IPS-20b (cell line): ENCODE measurements at regions not wholly inside any gene's neighbourhood (a gene's known extent, or its start where the extent isn't known, plus 50 kb on each side); places are given as distances from the start of the nearest gene placed in this dataset.
"Not testable (repeated sequence)": the region's sequence is repeated elsewhere in the genome, so short reads cannot be mapped to it uniquely, and the experiment has no call there.

Experiments used
- H3K27ac ChIP-seq: one replicate; pipeline ENCODE4 v1.5.1; 2013; ENCODE audit warnings: low read length
- H3K27me3 ChIP-seq: 2 replicates; pipeline ENCODE4 v1.6.1; 2013; ENCODE audit warnings: mild to moderate bottlenecking, low read length, inconsistent platforms; ENCODE audit not compliant: insufficient read depth
- H3K36me3 ChIP-seq: 2 replicates; pipeline ENCODE4 v1.6.1; 2013; ENCODE audit warnings: low read depth, mild to moderate bottlenecking, inconsistent platforms, low read length, moderate library complexity; ENCODE audit not compliant: insufficient read depth
- H3K4me1 ChIP-seq: 2 replicates; pipeline ENCODE4 v1.6.1; 2013; ENCODE audit warnings: mild to moderate bottlenecking, control low read depth, inconsistent platforms, low read length, moderate library complexity; ENCODE audit not compliant: insufficient read depth
- H3K4me3 ChIP-seq: 2 replicates; pipeline ENCODE4 v1.5.1; 2013; ENCODE audit warnings: mild to moderate bottlenecking, low read length, inconsistent platforms
- H3K9ac ChIP-seq: 2 replicates; pipeline ENCODE4 v1.6.1; 2013; ENCODE audit warnings: low read depth, mild to moderate bottlenecking, inconsistent platforms, low read length, moderate library complexity
- H3K9me3 ChIP-seq: 2 replicates; pipeline ENCODE4 v1.6.1; 2013; ENCODE audit warnings: mild to moderate bottlenecking, low read depth, low read length, inconsistent platforms; ENCODE audit not compliant: insufficient read depth

DNA sequence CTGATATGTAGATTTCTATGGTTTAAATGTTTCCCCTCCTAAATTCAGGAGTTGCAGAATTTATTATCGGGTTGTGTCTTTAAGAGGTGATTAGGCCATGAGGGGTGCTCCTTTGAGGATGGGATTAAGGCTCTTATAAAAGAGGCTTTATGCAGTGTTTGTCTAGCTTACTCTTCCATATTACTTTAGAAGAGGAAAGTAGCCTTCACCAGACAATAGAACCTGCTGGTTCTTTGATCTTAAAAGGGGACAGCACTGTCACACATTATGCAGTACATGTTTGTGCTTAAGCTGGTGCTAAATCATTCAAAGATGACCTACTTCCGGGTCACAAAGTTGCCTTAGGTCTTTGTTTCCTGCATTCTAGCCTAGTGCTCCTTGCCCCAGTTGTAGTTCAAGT is 81.0 kb downstream of the CPXCR1 start:
- Histone ChIP-seq H3K9me3 (no peaks in the 10 kb centered on the region), H3K4me3 (no peak overlapping the region), H3K27me3 (no peaks in the 10 kb centered on the region), H3K27ac (no peak overlapping the region), H3K9ac (no peak overlapping the region), H3K36me3 (no peaks in the 10 kb centered on the region), H3K4me1 (no peaks in the 10 kb centered on the region)

DNA sequence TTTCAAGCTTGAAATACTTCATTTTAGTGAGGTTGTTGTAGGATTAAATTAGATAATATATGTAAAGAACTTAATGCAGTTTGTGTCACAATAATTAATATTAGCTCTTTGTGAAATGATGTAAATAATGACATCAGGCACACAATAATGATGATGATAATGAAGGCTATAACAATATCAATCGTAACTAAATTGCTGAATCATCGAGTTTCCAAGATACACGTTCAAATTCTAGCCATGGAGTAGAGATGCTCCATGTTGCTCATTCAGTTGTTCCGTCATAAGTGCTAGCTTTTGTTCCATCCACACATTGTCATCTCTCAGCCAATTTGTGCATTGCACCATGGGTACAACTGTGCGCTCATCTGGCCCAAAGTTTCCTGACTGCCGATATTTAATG is 83.1 kb downstream of the CPXCR1 start:
- Histone ChIP-seq H3K27me3 (no peaks in the 10 kb centered on the region), H3K4me3 (no peak overlapping the region), H3K27ac (no peak overlapping the region), H3K4me1 (no peaks in the 10 kb centered on the region), H3K9ac (no peak overlapping the region), H3K9me3 (no peaks in the 10 kb centered on the region), H3K36me3 (no peaks in the 10 kb centered on the region)

DNA sequence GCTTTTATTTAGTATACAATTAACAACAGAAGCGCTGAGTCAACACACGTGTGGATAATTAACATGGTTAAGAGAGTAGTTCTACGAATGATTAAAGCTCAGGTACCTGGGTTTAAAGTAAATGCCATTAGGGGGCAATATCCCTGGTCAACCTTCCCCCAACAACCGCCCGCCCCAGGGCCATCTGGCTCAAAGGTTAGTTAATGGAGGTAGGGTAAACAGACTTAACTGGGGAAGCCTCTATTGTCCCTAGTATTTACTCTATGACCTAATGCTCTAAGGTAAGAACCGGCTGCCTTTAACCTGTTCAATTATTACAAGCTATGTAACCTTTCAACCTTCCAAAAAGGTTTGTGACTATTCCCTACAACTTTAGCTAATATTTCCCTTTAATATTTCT is 90.7 kb downstream of the CPXCR1 start:
- not testable (repeated sequence) for H3K36me3 ChIP-seq, H3K27me3 ChIP-seq, H3K27ac ChIP-seq, H3K4me1 ChIP-seq, H3K9ac ChIP-seq, H3K9me3 ChIP-seq, H3K4me3 ChIP-seq

DNA sequence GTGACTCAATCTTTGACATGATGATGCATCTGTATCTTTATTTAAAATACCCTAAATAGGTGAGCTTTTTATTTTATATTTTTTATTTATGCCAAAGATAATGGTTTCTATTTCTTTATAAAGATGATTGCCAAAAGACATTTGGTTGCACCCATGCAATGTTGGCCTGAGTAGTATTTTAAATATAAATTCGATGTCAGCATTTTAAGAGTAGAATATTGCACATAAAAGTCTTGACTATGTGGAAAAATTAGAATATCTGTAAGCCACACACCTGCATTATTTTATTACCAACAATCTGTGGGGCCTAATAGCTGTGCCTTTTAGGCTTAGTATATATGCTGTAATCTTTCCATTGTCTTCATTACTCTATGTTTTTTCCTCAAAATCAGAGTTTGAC is 91.4 kb downstream of the CPXCR1 start:
- Histone ChIP-seq H3K27ac (no peak overlapping the region), H3K27me3 (no peaks in the 10 kb centered on the region), H3K36me3 (no peaks in the 10 kb centered on the region), H3K9ac (no peak overlapping the region), H3K4me1 (no peaks in the 10 kb centered on the region), H3K9me3 (no peaks in the 10 kb centered on the region), H3K4me3 (no peak overlapping the region)

DNA sequence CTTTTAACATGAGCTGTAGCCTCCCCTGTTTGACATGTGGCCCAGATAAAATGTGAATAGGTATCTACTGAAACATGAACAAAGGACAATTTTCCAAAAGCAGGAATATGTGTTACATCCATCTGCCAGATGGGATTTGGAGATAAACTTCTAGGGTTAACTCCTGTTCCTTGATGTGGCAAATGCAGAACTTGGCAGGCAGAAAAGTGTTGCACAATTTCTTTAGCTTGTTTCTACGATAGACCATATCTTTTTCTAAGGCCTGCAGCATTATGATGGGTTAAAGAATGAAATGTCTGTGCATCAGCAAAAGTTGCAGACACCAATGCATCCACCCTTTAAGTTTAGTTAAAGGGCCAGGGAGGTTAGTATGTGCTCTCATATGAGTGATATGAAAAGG is 96.8 kb downstream of the CPXCR1 start:
- H3K27ac ChIP-seq, H3K9ac ChIP-seq, H3K36me3 ChIP-seq, H3K27me3 ChIP-seq, H3K9me3 ChIP-seq, H3K4me3 ChIP-seq, H3K4me1 ChIP-seq: not testable (repeated sequence)

DNA sequence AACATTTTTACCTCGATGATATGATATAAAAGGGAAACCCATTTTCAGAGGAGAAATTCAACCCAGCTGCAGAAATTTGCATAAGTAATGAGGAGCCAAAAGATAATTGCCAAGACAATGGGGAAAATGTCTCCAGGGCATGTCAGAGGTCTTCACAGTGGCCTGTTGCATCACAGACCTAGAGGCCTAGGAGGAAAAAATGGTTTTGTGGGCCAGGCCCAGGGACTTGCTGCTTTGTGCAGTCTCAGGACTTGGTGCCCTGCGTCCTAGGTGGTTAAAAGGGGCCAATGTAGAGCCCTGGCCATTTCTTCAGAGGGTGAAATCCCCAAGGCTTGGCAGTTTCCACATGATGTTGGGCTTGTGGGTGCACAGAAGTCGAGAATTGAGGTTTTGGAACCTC is 106.9 kb downstream of the CPXCR1 start:
- no peak overlapping the region for H3K4me3 ChIP-seq

DNA sequence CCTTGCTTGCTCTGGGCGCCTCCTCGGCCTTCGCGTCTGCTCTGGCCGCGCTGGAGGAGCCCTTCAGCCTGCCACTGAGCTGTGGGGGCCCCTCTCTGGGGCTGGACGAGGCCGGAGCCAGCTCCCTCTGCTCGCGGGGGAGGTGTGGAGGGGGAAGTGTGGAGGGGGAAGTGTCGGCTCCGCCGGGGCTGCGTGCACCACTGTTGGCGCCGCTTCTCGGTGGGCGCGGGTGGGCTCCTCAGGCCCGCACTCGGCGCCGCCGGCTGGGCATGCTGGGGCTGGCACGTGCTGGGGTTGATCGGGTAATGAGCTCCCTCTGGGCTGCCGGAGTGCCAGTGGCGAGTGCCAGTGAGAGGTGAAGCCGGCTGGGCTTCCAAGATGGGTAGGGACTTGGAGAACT is 116.7 kb downstream of the CPXCR1 start:
- H3K27ac ChIP-seq: no peak overlapping the region
- no peaks in the 10 kb centered on the region for H3K9me3 ChIP-seq
- H3K36me3 ChIP-seq: no peaks in the 10 kb centered on the region
- H3K9ac ChIP-seq: no peak overlapping the region
- no peak overlapping the region for H3K4me3 ChIP-seq
- H3K27me3 ChIP-seq: no peaks in the 10 kb centered on the region
- no peaks in the 10 kb centered on the region for H3K4me1 ChIP-seq

More for the DNA sequence above, 106.9 kb downstream of the CPXCR1 start:
- H3K27me3 ChIP-seq: no peaks in the 10 kb centered on the region
- H3K36me3 ChIP-seq: no peaks in the 10 kb centered on the region
- no peaks in the 10 kb centered on the region for H3K9me3 ChIP-seq
- no peak overlapping the region for H3K27ac ChIP-seq
- H3K4me1 ChIP-seq: no peaks in the 10 kb centered on the region
- H3K9ac ChIP-seq: no peak overlapping the region

DNA sequence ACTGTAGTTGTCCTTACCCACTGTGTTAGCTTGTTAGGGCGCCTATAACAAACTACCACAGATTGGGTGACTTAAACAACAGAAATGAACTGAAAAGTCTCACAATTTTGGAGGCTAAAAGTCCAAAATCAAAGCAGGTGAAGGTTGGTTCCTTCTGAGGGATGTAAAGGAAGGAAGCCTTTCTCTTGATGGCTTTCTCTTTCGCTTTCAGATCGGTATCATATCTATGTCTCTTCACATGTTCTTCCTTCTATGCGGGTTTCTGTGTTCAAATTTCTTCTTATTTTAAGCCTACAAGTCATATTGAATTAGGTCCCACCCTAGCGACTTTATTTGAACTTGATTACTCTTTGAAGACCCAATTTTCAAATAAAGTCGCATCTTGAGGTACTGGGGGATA is 118.6 kb downstream of the CPXCR1 start:
- H3K9ac ChIP-seq: no peak overlapping the region
- H3K4me3 ChIP-seq: no peak overlapping the region
- H3K4me1 ChIP-seq: no peaks in the 10 kb centered on the region
- no peaks in the 10 kb centered on the region for H3K36me3 ChIP-seq
- no peaks in the 10 kb centered on the region for H3K27me3 ChIP-seq
- H3K27ac ChIP-seq: no peak overlapping the region
- no peaks in the 10 kb centered on the region for H3K9me3 ChIP-seq

DNA sequence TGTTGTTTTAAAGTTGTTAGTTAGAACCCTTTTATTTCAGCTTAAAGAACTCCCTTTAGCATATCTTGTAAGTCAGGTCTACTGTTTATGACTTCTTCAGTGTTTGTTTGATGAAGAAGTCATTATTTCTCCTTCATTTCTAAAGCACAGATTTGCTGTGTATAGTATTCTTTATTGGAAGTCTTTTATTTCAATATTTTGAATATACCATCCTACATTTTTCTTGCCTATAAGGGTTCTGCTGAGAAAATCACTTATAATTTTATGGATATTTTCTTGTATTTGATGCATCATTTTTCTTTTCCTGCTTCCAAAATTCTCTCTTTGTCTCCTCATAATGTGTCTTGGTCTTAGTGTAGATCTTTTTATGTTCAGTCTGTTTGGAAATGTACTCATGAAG is 134.5 kb downstream of the CPXCR1 start:
- no peaks in the 10 kb centered on the region for H3K4me1 ChIP-seq
- H3K36me3 ChIP-seq: no peaks in the 10 kb centered on the region
- H3K4me3 ChIP-seq: no peak overlapping the region
- H3K9ac ChIP-seq: no peak overlapping the region
- no peak overlapping the region for H3K27ac ChIP-seq
- no peaks in the 10 kb centered on the region for H3K27me3 ChIP-seq
- no peaks in the 10 kb centered on the region for H3K9me3 ChIP-seq

DNA sequence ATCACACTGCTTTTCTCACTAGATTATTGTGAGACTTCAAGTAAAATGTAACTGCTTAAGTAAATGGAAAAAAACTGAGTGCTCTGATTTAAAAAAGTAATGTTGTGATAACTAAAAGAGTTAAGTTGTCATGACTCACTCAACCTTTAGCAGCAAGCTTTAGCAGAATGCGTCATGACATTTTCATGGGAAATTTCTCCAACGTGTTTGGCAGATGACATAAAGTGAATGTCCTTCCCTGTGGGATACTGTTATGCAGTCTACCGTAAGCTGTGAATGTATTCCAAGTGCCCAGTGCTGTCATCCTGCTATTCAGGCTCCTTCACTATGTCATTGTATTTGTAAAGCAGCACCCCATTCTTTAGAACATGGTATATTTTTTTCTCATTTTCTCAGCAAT is 136.2 kb downstream of the CPXCR1 start:
- H3K4me3 ChIP-seq: no peak overlapping the region
- H3K27me3 ChIP-seq: no peaks in the 10 kb centered on the region
- H3K36me3 ChIP-seq: no peaks in the 10 kb centered on the region
- H3K4me1 ChIP-seq: no peaks in the 10 kb centered on the region
- no peak overlapping the region for H3K9ac ChIP-seq
- H3K9me3 ChIP-seq: no peaks in the 10 kb centered on the region
- no peak overlapping the region for H3K27ac ChIP-seq

DNA sequence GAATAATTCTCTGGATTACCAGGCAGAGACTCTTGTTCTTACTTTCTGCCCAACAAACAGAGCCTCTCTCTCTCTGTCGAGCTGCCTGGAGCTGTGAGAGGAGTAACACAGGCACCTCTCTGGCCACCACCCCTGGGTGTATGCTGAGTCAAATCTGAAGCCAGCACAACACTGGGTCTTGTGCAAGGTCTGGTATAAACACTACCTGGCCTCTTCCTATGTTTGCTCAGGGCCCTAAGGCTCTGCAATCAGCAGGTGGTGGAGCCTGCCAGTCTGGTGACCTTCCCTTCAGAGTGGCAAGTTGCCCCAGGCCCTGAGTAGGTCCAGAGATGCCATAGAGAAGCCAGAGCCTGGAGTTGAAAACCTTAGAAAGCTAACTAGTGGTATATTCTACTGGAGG is 139.9 kb downstream of the CPXCR1 start:
- Histone ChIP-seq H3K9ac (no peak overlapping the region), H3K4me3 (no peak overlapping the region), H3K9me3 (no peaks in the 10 kb centered on the region), H3K4me1 (no peaks in the 10 kb centered on the region), H3K27me3 (no peaks in the 10 kb centered on the region), H3K36me3 (no peaks in the 10 kb centered on the region), H3K27ac (no peak overlapping the region)

DNA sequence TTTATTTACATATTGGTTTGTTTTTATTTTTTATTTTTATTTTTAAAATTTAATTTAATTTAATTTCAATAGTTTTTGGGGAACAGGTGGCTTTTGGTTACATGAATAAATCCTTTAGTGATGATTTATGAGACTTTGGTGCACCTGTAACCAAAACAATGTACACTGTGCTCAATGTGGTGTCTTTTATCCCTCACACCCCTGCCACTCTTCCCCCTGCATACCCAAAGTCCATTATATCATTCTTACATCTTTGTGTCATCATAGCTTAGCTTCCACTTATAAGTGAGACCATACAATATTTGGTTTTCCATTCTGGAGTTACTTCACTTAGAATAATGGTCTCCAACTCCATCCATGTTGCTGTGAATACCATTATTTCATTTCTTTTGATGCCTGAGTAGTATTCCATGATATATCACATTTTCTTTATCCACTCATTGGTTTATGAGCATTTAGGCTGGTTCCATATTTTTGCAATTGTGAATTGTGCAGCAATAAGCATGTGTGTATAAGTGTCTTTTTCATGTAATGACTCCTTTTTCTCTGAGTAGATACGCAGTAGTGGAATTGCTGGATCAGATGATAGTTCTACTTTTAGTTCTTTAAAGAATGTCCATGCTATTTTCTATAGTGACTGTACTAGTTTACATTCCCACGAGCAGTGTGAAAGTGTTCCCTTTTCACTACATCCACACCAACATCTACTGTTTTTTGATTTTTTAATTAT is 157.1 kb downstream of the CPXCR1 start:
- no peak overlapping the region for H3K9ac ChIP-seq
- no peaks in the 10 kb centered on the region for H3K4me1 ChIP-seq
- no peaks in the 10 kb centered on the region for H3K27me3 ChIP-seq
- H3K27ac ChIP-seq: no peak overlapping the region
- H3K4me3 ChIP-seq: no peak overlapping the region
- H3K9me3 ChIP-seq: no peaks in the 10 kb centered on the region
- no peaks in the 10 kb centered on the region for H3K36me3 ChIP-seq
